ENCODE measurements at regions not wholly inside any gene's neighbourhood (a gene's known extent, or its start where the extent isn't known, plus 50 kb on each side); places are given as distances from the start of the nearest gene placed in this dataset.

GRCh38 chr1:38546636-38547035 lies 312.9 kb downstream of the RRAGC start:
- no peak for TF ChIP-seq ISL1 (CRISPR knock-in tag; IDR thresholded peaks at IDR 0.05)
- no peak for ATAC-seq

GRCh38 chr1:38541223-38541622 lies 318.3 kb downstream of the RRAGC start:
- no peak for ATAC-seq
- no peak for TF ChIP-seq OSR1 (CRISPR knock-in tag; IDR thresholded peaks at IDR 0.05)
- TF ChIP-seq TOX (CRISPR knock-in tag; IDR thresholded peaks at IDR 0.05; ENCODE audit: borderline replicate concordance): no peak
- no peak for TF ChIP-seq BACH2 (CRISPR knock-in tag; IDR thresholded peaks at IDR 0.05; ENCODE audit: borderline replicate concordance)
- TF ChIP-seq GLIS3 (CRISPR knock-in tag; IDR thresholded peaks at IDR 0.05): no peak
- no peak for TF ChIP-seq TSHZ2 (CRISPR knock-in tag; IDR thresholded peaks at IDR 0.05)
- TF ChIP-seq CSRNP3 (CRISPR knock-in tag; IDR thresholded peaks at IDR 0.05): no peak
- no peak for TF ChIP-seq ZNF565 (CRISPR knock-in tag; conservative IDR thresholded peaks at IDR 0.05; ENCODE audit: low read depth)
- TF ChIP-seq ZNF70 (CRISPR knock-in tag; IDR thresholded peaks at IDR 0.05): no peak
- no peak for TF ChIP-seq ARNTL (CRISPR knock-in tag; IDR thresholded peaks at IDR 0.05; ENCODE audit: borderline replicate concordance, low read depth)
- TF ChIP-seq TCF4 (CRISPR knock-in tag; IDR thresholded peaks at IDR 0.05; ENCODE audit: borderline replicate concordance): no peak
- no peak for TF ChIP-seq CSDC2 (CRISPR knock-in tag; IDR thresholded peaks at IDR 0.05)
- TF ChIP-seq ISL1 (CRISPR knock-in tag; IDR thresholded peaks at IDR 0.05): no peak
- TF ChIP-seq ZC3H10 (CRISPR knock-in tag; IDR thresholded peaks at IDR 0.05): no peak
- TF ChIP-seq SNAI2 (CRISPR knock-in tag; IDR thresholded peaks at IDR 0.05): no peak
- TF ChIP-seq ZFP3 (CRISPR knock-in tag; IDR thresholded peaks at IDR 0.05): no peak
- no peak for TF ChIP-seq ZFP30 (CRISPR knock-in tag; IDR thresholded peaks at IDR 0.05)

GRCh38 chr1:38539931-38540330 lies 319.6 kb downstream of the RRAGC start:
- TF ChIP-seq CREB5 (CRISPR knock-in tag; IDR thresholded peaks at IDR 0.05; ENCODE audit: low read depth) (no peak), ZNF565 (CRISPR knock-in tag; conservative IDR thresholded peaks at IDR 0.05; ENCODE audit: low read depth) (no peak), ZNF8 (CRISPR knock-in tag; IDR thresholded peaks at IDR 0.05) (no peak), CSDC2 (CRISPR knock-in tag; IDR thresholded peaks at IDR 0.05) (no peak), RARB (CRISPR knock-in tag; IDR thresholded peaks at IDR 0.05) (no peak), POU6F1 (CRISPR knock-in tag; IDR thresholded peaks at IDR 0.05; ENCODE audit: borderline replicate concordance, low read depth) (no peak), TOX (CRISPR knock-in tag; IDR thresholded peaks at IDR 0.05; ENCODE audit: borderline replicate concordance) (no peak), TCF4 (CRISPR knock-in tag; IDR thresholded peaks at IDR 0.05; ENCODE audit: borderline replicate concordance) (no peak), OSR1 (CRISPR knock-in tag; IDR thresholded peaks at IDR 0.05) (no peak), ZNF70 (CRISPR knock-in tag; IDR thresholded peaks at IDR 0.05) (no peak)
- no peak; the same call in 2 of the 3 replicates for ATAC-seq

- no peak for ATAC-seq
- no peak for TF ChIP-seq CREB5 (CRISPR knock-in tag; IDR thresholded peaks at IDR 0.05; ENCODE audit: low read depth)
- TF ChIP-seq OSR1 (CRISPR knock-in tag; IDR thresholded peaks at IDR 0.05): no peak
- no peak for TF ChIP-seq ZFP3 (CRISPR knock-in tag; IDR thresholded peaks at IDR 0.05)
- TF ChIP-seq ZC3H10 (CRISPR knock-in tag; IDR thresholded peaks at IDR 0.05): no peak
- no peak for TF ChIP-seq CSRNP3 (CRISPR knock-in tag; IDR thresholded peaks at IDR 0.05)
- TF ChIP-seq ZNF70 (CRISPR knock-in tag; IDR thresholded peaks at IDR 0.05): no peak
- no peak for TF ChIP-seq ARNTL (CRISPR knock-in tag; IDR thresholded peaks at IDR 0.05; ENCODE audit: borderline replicate concordance, low read depth)
- TF ChIP-seq GLIS3 (CRISPR knock-in tag; IDR thresholded peaks at IDR 0.05): no peak
- TF ChIP-seq TOX (CRISPR knock-in tag; IDR thresholded peaks at IDR 0.05; ENCODE audit: borderline replicate concordance): no peak
- no peak for TF ChIP-seq ZNF8 (CRISPR knock-in tag; IDR thresholded peaks at IDR 0.05)
Observed at GRCh38 chr1:38538834-38539233, 320.7 kb downstream of the RRAGC start.

Data from SK-N-SH treated with all-trans-retinoic acid at 6 μM for 48 hours (cell line).